ENCODE measurements at regions not wholly inside any gene's neighbourhood (a gene's known extent, or its start where the extent isn't known, plus 50 kb on each side); places are given as distances from the start of the nearest gene placed in this dataset.

DNA sequence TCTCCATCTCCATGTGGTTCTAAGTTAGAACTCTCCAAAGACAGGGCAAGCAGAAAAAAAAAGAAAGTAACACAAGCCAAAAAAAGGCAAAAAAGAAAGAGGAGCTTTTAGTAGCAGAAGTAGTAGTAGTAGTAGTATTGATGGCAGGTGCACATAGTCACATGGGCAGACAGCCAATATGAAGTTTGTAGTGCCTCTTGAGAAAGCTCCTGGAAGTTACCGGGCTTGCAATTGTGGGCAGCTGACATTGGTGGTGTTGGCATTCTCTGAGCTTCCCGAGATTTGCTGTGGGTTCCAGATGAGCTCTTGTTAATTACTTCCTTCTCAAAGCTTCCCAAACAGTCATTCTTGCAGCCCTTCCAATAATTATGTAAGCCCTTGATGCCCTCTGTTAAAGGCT, 1128.5 kb downstream of the TYW1 start:
- H3K36me3 ChIP-seq (ENCODE audit: control insufficient read depth, insufficient read depth, low read length) = no peaks in the 10 kb centered on the region
- no peak overlapping the region for H3K9ac ChIP-seq
- no peaks in the 10 kb centered on the region for H3K27me3 ChIP-seq (ENCODE audit: control insufficient read depth, insufficient read depth, low read length)
- H3K79me2 ChIP-seq = no peaks in the 10 kb centered on the region
- H3K4me3 ChIP-seq (ENCODE audit: low read depth, low read length) = no peak overlapping the region
- H3K4me1 ChIP-seq = no peaks in the 10 kb centered on the region
- H3K4me2 ChIP-seq (ENCODE audit: low read length) = no peak overlapping the region
- TF ChIP-seq, protein P1, sequence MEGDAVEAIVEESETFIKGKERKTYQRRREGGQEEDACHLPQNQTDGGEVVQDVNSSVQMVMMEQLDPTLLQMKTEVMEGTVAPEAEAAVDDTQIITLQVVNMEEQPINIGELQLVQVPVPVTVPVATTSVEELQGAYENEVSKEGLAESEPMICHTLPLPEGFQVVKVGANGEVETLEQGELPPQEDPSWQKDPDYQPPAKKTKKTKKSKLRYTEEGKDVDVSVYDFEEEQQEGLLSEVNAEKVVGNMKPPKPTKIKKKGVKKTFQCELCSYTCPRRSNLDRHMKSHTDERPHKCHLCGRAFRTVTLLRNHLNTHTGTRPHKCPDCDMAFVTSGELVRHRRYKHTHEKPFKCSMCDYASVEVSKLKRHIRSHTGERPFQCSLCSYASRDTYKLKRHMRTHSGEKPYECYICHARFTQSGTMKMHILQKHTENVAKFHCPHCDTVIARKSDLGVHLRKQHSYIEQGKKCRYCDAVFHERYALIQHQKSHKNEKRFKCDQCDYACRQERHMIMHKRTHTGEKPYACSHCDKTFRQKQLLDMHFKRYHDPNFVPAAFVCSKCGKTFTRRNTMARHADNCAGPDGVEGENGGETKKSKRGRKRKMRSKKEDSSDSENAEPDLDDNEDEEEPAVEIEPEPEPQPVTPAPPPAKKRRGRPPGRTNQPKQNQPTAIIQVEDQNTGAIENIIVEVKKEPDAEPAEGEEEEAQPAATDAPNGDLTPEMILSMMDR (IDR thresholded peaks at IDR 0.05) = no peak
- H3K9me3 ChIP-seq (ENCODE audit: control insufficient read depth, low read length) = no peaks in the 10 kb centered on the region
- H3K27ac ChIP-seq = no peak overlapping the region
- no peak overlapping the region for H2AFZ ChIP-seq

DNA sequence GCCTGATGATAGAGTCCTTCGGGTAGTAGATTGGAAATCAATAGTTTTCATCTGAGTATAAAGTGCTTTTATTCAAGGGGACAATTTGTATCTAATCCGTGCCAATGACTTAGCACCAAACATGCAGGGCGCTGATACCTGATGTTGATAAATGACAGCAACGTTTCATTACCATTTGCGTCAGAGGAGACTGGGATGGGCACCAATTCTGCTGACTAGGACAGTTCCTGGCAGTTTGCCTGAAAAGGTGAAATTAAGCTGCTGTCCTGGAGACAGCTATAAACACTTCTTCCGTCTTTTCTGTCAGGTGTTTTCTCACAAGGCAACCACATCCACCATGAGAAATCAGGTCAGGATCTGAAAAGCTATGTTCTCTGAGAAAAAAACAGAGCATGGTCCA, 1136.4 kb downstream of the TYW1 start:
- TF ChIP-seq, protein P1 (IDR thresholded peaks at IDR 0.05) = no peak

DNA sequence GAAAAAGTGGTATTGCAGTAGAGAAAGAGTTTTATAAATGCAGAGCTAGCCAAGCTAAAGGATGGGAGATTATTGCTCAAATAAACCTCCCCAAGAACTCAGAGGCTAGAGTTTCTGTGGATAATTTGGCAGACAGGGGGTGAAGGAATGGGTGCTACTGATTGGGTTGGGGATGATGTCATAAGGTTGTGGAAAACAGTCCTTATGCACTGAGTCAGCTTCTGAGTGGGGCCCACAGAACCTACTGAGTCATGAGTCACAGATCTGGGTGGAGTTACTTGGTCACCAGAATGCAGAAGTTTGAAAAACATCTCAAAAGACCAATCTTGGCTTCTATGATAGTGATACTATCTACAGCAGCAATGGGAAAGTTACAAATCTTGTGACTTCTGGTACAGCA, 1146.7 kb downstream of the TYW1 start:
- Histone ChIP-seq H3K36me3 (ENCODE audit: control insufficient read depth, insufficient read depth, low read length) (no peaks in the 10 kb centered on the region), H3K27ac (no peak overlapping the region), H3K4me3 (ENCODE audit: low read depth, low read length) (no peak overlapping the region), H3K9ac (no peak overlapping the region), H3K27me3 (ENCODE audit: control insufficient read depth, insufficient read depth, low read length) (no peaks in the 10 kb centered on the region), H3K79me2 (no peaks in the 10 kb centered on the region), H3K4me1 (no peaks in the 10 kb centered on the region), H3K4me2 (ENCODE audit: low read length) (no peak overlapping the region), H2AFZ (no peak overlapping the region), H3K9me3 (ENCODE audit: control insufficient read depth, low read length) (no peaks in the 10 kb centered on the region)
- TF ChIP-seq, protein P1 (IDR thresholded peaks at IDR 0.05) = no peak

More for the DNA sequence above, 1136.4 kb downstream of the TYW1 start:
- Histone ChIP-seq H3K27me3 (ENCODE audit: control insufficient read depth, insufficient read depth, low read length) (no peaks in the 10 kb centered on the region), H3K4me2 (ENCODE audit: low read length) (no peak overlapping the region), H3K79me2 (no peaks in the 10 kb centered on the region), H3K9ac (no peak overlapping the region), H3K9me3 (ENCODE audit: control insufficient read depth, low read length) (no peaks in the 10 kb centered on the region), H3K27ac (no peak overlapping the region), H3K4me3 (ENCODE audit: low read depth, low read length) (no peak overlapping the region), H3K4me1 (no peaks in the 10 kb centered on the region), H2AFZ (no peak overlapping the region), H3K36me3 (ENCODE audit: control insufficient read depth, insufficient read depth, low read length) (no peaks in the 10 kb centered on the region)

DNA sequence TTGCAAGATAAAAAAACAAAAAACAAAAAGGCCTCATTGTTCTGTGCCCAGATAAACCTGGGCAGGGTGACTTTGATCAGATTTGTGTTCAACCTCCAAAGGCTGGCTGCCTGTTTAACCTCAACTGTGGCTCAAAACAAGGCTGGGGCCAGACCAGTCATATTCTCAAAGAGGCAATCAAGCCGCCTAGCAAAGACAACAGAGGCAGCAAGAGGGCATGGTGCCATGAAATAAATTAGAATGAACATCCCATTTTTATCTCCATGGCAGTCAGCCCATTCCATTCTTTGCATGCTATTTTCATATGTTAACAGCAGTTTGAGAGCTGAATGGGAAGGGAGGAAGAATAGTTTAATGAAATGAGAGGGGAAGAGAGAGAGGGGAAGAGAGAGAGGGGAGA, 1150.3 kb downstream of the TYW1 start:
- H3K9me3 ChIP-seq (ENCODE audit: control insufficient read depth, low read length) = no peaks in the 10 kb centered on the region
- TF ChIP-seq, protein P1 (IDR thresholded peaks at IDR 0.05) = no peak
- no peak overlapping the region for H3K27ac ChIP-seq
- H2AFZ ChIP-seq = no peak overlapping the region
- no peak overlapping the region for H3K9ac ChIP-seq
- no peaks in the 10 kb centered on the region for H3K79me2 ChIP-seq
- no peaks in the 10 kb centered on the region for H3K27me3 ChIP-seq (ENCODE audit: control insufficient read depth, insufficient read depth, low read length)
- no peaks in the 10 kb centered on the region for H3K4me1 ChIP-seq
- no peaks in the 10 kb centered on the region for H3K36me3 ChIP-seq (ENCODE audit: control insufficient read depth, insufficient read depth, low read length)
- no peak overlapping the region for H3K4me3 ChIP-seq (ENCODE audit: low read depth, low read length)
- H3K4me2 ChIP-seq (ENCODE audit: low read length) = no peak overlapping the region

DNA sequence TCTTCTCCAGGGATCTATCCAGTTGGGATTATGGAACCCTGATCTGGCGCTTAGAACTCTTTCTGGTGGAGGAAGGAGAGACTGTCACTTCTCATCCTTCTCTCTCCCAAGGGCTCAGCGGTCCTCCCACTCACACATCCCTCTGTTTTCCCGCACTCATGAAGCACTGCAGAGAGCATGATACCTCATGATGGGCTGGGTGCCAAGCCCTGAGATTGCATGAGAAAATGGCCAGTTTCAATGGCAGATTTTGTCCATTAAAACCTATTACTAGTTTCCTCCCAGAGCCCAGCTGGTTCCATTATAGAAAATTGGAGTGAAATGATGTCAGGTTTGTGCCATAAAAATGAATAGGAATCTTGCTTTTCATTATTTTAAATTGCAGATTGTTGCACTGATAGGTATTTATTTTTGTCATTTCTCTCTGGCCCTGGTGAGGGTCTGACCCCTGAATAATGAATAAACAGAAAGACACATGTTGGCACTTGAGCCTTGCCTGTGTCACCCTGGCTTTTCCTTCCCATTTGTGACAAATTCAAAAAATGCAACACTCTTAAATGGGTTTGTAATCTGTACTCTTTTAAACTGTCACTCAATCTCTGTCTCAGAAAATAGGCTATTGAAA, 1151.1 kb downstream of the TYW1 start:
- Histone ChIP-seq H3K4me2 (ENCODE audit: low read length) (no peak overlapping the region), H3K9ac (no peak overlapping the region), H3K4me1 (no peaks in the 10 kb centered on the region), H3K4me3 (ENCODE audit: low read depth, low read length) (no peak overlapping the region), H2AFZ (no peak overlapping the region), H3K27me3 (ENCODE audit: control insufficient read depth, insufficient read depth, low read length) (no peaks in the 10 kb centered on the region), H3K79me2 (no peaks in the 10 kb centered on the region), H3K9me3 (ENCODE audit: control insufficient read depth, low read length) (no peaks in the 10 kb centered on the region), H3K27ac (no peak overlapping the region), H3K36me3 (ENCODE audit: control insufficient read depth, insufficient read depth, low read length) (no peaks in the 10 kb centered on the region)
- TF ChIP-seq, protein P1 (IDR thresholded peaks at IDR 0.05) = no peak
